ENCODE measurements at regions not wholly inside any gene's neighbourhood (a gene's known extent, or its start where the extent isn't known, plus 50 kb on each side); places are given as distances from the start of the nearest gene placed in this dataset.
A peak's percentile ranks its signal among the peaks of the same experiment; 100 is the strongest.

DNA sequence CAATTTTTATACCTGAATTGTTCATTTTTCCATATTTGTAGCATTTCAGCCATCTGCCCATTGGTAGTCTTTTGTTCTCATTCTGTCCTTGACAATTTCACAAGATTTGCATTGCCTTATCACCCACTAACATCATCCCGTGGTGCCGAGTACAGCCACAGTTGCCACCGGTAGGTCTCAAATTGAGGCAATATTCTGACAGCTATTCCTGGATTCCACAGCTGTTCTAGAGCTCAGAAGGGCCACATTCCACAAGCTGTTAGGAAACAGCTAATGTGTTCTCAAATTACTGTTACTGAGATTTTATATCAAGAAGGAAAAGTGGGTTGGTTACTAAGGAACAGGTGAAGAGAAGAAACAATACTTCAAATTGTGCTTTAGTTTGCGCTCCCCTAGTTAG, 178.8 kb downstream of the RPRM start:
- Histone ChIP-seq H3K27me3 (ENCODE audit: control insufficient read depth, insufficient read depth, low read length) (no peaks in the 10 kb centered on the region), H3K4me1 (no peaks in the 10 kb centered on the region), H3K27ac (no peak overlapping the region), H3K9ac (no peak overlapping the region), H3K9me3 (ENCODE audit: control insufficient read depth, low read length) (no peaks in the 10 kb centered on the region), H3K4me3 (ENCODE audit: low read depth, low read length) (no peak overlapping the region), H3K79me2 (no peaks in the 10 kb centered on the region), H3K4me2 (ENCODE audit: low read length) (peak overlapping the region; percentile 24), H2AFZ (no peak overlapping the region), H3K36me3 (ENCODE audit: control insufficient read depth, insufficient read depth, low read length) (no peaks in the 10 kb centered on the region)
- TF ChIP-seq, protein P1, sequence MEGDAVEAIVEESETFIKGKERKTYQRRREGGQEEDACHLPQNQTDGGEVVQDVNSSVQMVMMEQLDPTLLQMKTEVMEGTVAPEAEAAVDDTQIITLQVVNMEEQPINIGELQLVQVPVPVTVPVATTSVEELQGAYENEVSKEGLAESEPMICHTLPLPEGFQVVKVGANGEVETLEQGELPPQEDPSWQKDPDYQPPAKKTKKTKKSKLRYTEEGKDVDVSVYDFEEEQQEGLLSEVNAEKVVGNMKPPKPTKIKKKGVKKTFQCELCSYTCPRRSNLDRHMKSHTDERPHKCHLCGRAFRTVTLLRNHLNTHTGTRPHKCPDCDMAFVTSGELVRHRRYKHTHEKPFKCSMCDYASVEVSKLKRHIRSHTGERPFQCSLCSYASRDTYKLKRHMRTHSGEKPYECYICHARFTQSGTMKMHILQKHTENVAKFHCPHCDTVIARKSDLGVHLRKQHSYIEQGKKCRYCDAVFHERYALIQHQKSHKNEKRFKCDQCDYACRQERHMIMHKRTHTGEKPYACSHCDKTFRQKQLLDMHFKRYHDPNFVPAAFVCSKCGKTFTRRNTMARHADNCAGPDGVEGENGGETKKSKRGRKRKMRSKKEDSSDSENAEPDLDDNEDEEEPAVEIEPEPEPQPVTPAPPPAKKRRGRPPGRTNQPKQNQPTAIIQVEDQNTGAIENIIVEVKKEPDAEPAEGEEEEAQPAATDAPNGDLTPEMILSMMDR (IDR thresholded peaks at IDR 0.05) = no peak

DNA sequence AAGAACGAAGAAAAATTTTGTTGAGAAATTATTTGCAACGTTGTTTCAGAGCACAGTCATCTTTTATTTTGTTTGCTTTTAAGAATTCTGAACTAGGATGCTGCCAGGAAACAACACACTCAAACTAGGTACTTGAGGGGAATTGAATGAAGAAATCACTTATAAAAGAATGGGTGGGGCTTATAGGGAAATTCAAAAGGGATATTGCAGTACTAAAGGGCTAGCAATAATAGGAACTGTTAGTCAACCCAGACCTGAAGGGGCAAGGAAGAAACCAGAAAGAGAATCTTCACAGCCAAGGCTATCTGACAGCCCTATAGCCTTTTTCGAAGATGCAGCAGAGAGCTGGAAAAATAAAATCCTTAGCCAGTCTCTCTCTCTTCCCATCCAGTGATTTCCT, 179.3 kb downstream of the RPRM start:
- no peak overlapping the region for H3K9ac ChIP-seq
- no peak overlapping the region for H3K4me2 ChIP-seq (ENCODE audit: low read length)
- no peaks in the 10 kb centered on the region for H3K36me3 ChIP-seq (ENCODE audit: control insufficient read depth, insufficient read depth, low read length)
- no peak overlapping the region for H3K27ac ChIP-seq
- H3K27me3 ChIP-seq (ENCODE audit: control insufficient read depth, insufficient read depth, low read length) = no peaks in the 10 kb centered on the region
- no peak overlapping the region for H3K4me3 ChIP-seq (ENCODE audit: low read depth, low read length)
- no peaks in the 10 kb centered on the region for H3K79me2 ChIP-seq
- no peaks in the 10 kb centered on the region for H3K9me3 ChIP-seq (ENCODE audit: control insufficient read depth, low read length)
- TF ChIP-seq, protein P1 (IDR thresholded peaks at IDR 0.05) = no peak
- no peak overlapping the region for H2AFZ ChIP-seq
- no peaks in the 10 kb centered on the region for H3K4me1 ChIP-seq

DNA sequence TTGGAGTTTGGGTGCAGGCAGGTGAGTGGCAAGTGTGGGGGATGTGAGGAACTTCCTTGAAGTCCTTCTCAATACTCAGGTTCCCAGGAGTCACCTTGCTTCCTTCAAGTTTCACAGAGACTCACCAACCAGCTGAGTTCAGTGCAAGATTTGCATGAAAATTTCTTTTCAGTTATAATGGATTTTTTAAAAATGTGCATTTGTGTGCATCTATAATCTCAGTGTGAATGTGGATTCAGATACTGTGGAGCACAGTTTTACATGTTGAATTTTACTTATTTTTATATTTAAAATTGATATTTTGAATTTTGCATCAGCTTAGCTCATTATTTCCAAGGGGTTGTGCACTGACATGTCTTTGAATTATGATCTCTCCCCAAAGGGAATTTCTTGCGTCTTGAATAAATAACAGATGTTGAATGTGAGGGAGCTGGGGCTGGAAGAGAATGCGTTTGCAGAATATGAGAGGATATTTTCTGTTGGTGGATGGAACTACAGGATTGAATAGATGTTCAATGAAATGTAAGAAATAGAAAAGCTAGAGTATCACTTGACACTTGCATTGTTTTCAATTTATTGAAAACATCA, 184.3 kb downstream of the RPRM start:
- Histone ChIP-seq H3K4me2 (ENCODE audit: low read length) (no peak overlapping the region), H3K36me3 (ENCODE audit: control insufficient read depth, insufficient read depth, low read length) (no peaks in the 10 kb centered on the region), H3K4me3 (ENCODE audit: low read depth, low read length) (no peak overlapping the region), H2AFZ (no peak overlapping the region), H3K9me3 (ENCODE audit: control insufficient read depth, low read length) (no peaks in the 10 kb centered on the region), H3K27me3 (ENCODE audit: control insufficient read depth, insufficient read depth, low read length) (no peaks in the 10 kb centered on the region), H3K27ac (no peak overlapping the region), H3K4me1 (no peaks in the 10 kb centered on the region), H3K79me2 (no peaks in the 10 kb centered on the region), H3K9ac (no peak overlapping the region)
- TF ChIP-seq, protein P1 (IDR thresholded peaks at IDR 0.05) = no peak

- Histone ChIP-seq H3K4me2 (ENCODE audit: low read length) (no peak overlapping the region), H3K4me1 (no peaks in the 10 kb centered on the region), H3K4me3 (ENCODE audit: low read depth, low read length) (no peak overlapping the region), H3K36me3 (ENCODE audit: control insufficient read depth, insufficient read depth, low read length) (no peaks in the 10 kb centered on the region), H3K79me2 (no peaks in the 10 kb centered on the region), H3K9ac (no peak overlapping the region), H3K27me3 (ENCODE audit: control insufficient read depth, insufficient read depth, low read length) (no peaks in the 10 kb centered on the region), H3K9me3 (ENCODE audit: control insufficient read depth, low read length) (no peaks in the 10 kb centered on the region), H3K27ac (no peak overlapping the region), H2AFZ (no peak overlapping the region)
- TF ChIP-seq, protein P1 (IDR thresholded peaks at IDR 0.05) = no peak
Measured at GRCh38 chr2:153291718-153292117, 186.8 kb downstream of the RPRM start.

DNA sequence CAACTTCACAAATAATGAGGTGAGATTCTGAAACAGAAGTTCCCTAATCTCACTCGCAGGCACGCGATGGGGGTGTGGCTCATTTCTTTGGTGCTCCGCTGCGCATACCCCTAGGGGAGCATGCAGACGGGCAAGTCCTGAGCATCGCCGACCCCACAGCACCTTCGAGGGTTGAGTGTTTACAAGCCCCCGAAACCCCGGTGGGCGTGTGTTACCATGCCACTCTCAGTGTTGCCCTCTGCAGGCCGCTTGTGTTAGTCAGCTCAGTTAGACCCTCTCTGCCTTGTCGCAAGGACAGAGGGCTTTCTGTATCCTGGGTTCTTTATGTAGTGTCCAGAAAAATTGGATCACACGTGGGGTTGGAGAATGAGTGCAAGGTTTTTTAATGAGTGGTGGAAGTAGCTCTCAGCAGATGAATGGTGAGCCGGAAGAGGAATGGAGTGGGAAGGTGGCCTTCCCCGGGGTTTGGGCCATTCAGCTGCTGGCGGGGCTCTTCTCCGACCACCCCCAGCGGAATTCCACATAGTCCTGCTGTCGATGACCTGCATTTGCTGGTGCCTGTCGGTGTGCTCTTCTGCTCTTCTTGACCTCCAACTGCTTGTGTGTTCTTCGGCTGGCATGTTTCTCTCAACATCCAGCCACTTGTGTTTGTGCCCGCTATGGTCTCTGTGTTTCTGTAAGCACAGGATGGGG, 191.3 kb downstream of the RPRM start:
- H3K4me2 ChIP-seq (ENCODE audit: low read length) = no peak overlapping the region
- H3K4me1 ChIP-seq = no peaks in the 10 kb centered on the region
- H3K9me3 ChIP-seq (ENCODE audit: control insufficient read depth, low read length) = no peaks in the 10 kb centered on the region
- H3K9ac ChIP-seq = no peak overlapping the region
- H3K4me3 ChIP-seq (ENCODE audit: low read depth, low read length) = no peak overlapping the region
- no peaks in the 10 kb centered on the region for H3K27me3 ChIP-seq (ENCODE audit: control insufficient read depth, insufficient read depth, low read length)
- H3K27ac ChIP-seq = no peak overlapping the region
- no peaks in the 10 kb centered on the region for H3K36me3 ChIP-seq (ENCODE audit: control insufficient read depth, insufficient read depth, low read length)
- TF ChIP-seq, protein P1 (IDR thresholded peaks at IDR 0.05) = no peak
- no peak overlapping the region for H2AFZ ChIP-seq
- no peaks in the 10 kb centered on the region for H3K79me2 ChIP-seq

Data from parathyroid adenoma (tissue), 2 donors.